Thoracic aorta (tissue), 2 donors: ENCODE measurements at regions not wholly inside any gene's neighbourhood (a gene's known extent, or its start where the extent isn't known, plus 50 kb on each side); places are given as distances from the start of the nearest gene placed in this dataset.

ENCODE experiments used
- ATAC-seq: fragments of 150-250 bp; one replicate; pipeline ENCODE4 v1.8.0; 2017; ENCODE audit warnings: low read depth; ENCODE audit not compliant: insufficient number of reproducible peaks, low FRiP score
- DNase-seq: peaks from one replicate; pipeline ENCODE4 v3.0.0-alpha.2; 2020; ENCODE audit warnings: low spot score
- H3K27ac ChIP-seq, 2 donors: fragments of 200-600 bp; sonication (generic); 1 replicate in 1 of 2; 2 replicates in 1 of 2; pipeline ENCODE4 v1.5.1; 2016; ENCODE audit warnings: mild to moderate bottlenecking in 2 of 2, moderate library complexity in 2 of 2
- H3K27me3 ChIP-seq: fragments of 200-600 bp; sonication (generic); replicated peaks from 2 replicates; pipeline ENCODE4 v1.6.0; 2016; ENCODE audit warnings: mild to moderate bottlenecking; ENCODE audit not compliant: insufficient read depth
- H3K36me3 ChIP-seq: fragments of 200-600 bp; sonication (generic); one replicate; pipeline ENCODE4 v1.5.1; 2016
- H3K4me1 ChIP-seq, 2 donors: fragments of 200-600 bp; sonication (generic); 1 replicate in 1 of 2; 2 replicates in 1 of 2; pipeline versions ENCODE4 v1.5.1 to v1.6.0; 2016; ENCODE audit warnings: low read depth in 2 of 2, mild to moderate bottlenecking in 1 of 2; ENCODE audit not compliant: control insufficient read depth in 1 of 2
- H3K4me3 ChIP-seq: fragments of 200-600 bp; sonication (generic); 2 replicates; pipeline ENCODE4 v1.5.1; 2016; ENCODE audit warnings: mild to moderate bottlenecking
- H3K9me3 ChIP-seq: fragments of 200-600 bp; sonication (generic); 2 replicates; pipeline ENCODE4 v1.5.1; 2016
- CTCF ChIP-seq: fragments of 200-600 bp; sonication (generic); IDR thresholded peaks from one replicate; pipeline ENCODE4 v1.5.1; 2019; ENCODE audit warnings: antibody characterized with exemption

GRCh38 chr1:5444396-5444795, 547.8 kb downstream of the NPHP4 start:
- Histone ChIP-seq H3K27me3 (no peaks in the 10 kb centered on the region), H3K27ac (no peak overlapping the region), H3K9me3 (no peaks in the 10 kb centered on the region), H3K4me3 (no peak overlapping the region), H3K36me3 (no peaks in the 10 kb centered on the region), H3K4me1 (no peaks in the 10 kb centered on the region)
- ATAC-seq (no peak), DNase-seq (no peak)
- no peak for TF ChIP-seq CTCF

GRCh38 chr1:5436808-5437207, 555.4 kb downstream of the NPHP4 start:
- Histone ChIP-seq H3K4me1 (no peaks in the 10 kb centered on the region), H3K27ac (no peak overlapping the region), H3K4me3 (no peak overlapping the region), H3K36me3 (no peaks in the 10 kb centered on the region), H3K9me3 (peaks cover 4% of the 10 kb centered on the region), H3K27me3 (no peaks in the 10 kb centered on the region)
- no peak for ATAC-seq
- TF ChIP-seq CTCF: no peak
- no peak for DNase-seq

GRCh38 chr1:5435414-5435813, 556.8 kb downstream of the NPHP4 start:
- Histone ChIP-seq H3K27me3 (no peaks in the 10 kb centered on the region), H3K4me1 (no peaks in the 10 kb centered on the region), H3K9me3 (peaks cover 4% of the 10 kb centered on the region), H3K36me3 (no peaks in the 10 kb centered on the region), H3K4me3 (no peak overlapping the region), H3K27ac (no peak overlapping the region)
- no peak for TF ChIP-seq CTCF
- ATAC-seq (no peak), DNase-seq (no peak)

GRCh38 chr1:5432436-5432835, 559.8 kb downstream of the NPHP4 start:
- Histone ChIP-seq H3K36me3 (no peaks in the 10 kb centered on the region), H3K27ac (no peak overlapping the region), H3K4me1 (no peaks in the 10 kb centered on the region), H3K4me3 (no peak overlapping the region), H3K9me3 (no peaks in the 10 kb centered on the region), H3K27me3 (no peaks in the 10 kb centered on the region)
- no peak for TF ChIP-seq CTCF
- no peak for DNase-seq
- no peak for ATAC-seq

GRCh38 chr1:5430911-5431697, 561.1 kb downstream of the NPHP4 start:
- no peak overlapping the region for H3K4me3 ChIP-seq
- H3K27ac ChIP-seq: no peak overlapping the region
- no peaks in the 10 kb centered on the region for H3K27me3 ChIP-seq
- no peaks in the 10 kb centered on the region for H3K9me3 ChIP-seq
- TF ChIP-seq CTCF: no peak
- no peak for DNase-seq
- no peaks in the 10 kb centered on the region for H3K36me3 ChIP-seq
- ATAC-seq: no peak
- H3K4me1 ChIP-seq: no peaks in the 10 kb centered on the region
